GM21528 (cell line): ENCODE measurements at regions not wholly inside any gene's neighbourhood (a gene's known extent, or its start where the extent isn't known, plus 50 kb on each side); places are given as distances from the start of the nearest gene placed in this dataset.
"Not testable (repeated sequence)": the region's sequence is repeated elsewhere in the genome, so short reads cannot be mapped to it uniquely, and the experiment has no call there.

Experiments
- ATAC-seq: cut with Tn5 transposase; IDR thresholded peaks from one replicate; pipeline ENCODE4 v1.9.1; 2021; ENCODE audit warnings: mild to moderate bottlenecking, moderate library complexity; ENCODE audit not compliant: unreplicated experiment, low FRiP score

- ATAC-seq: not testable (repeated sequence)
Observed at GRCh38 chr6:119491112-119491511, 141.6 kb upstream of the MAN1A1 start.

- not testable (repeated sequence) for ATAC-seq
Observed at GRCh38 chr6:119490050-119490449, 140.5 kb upstream of the MAN1A1 start.

DNA sequence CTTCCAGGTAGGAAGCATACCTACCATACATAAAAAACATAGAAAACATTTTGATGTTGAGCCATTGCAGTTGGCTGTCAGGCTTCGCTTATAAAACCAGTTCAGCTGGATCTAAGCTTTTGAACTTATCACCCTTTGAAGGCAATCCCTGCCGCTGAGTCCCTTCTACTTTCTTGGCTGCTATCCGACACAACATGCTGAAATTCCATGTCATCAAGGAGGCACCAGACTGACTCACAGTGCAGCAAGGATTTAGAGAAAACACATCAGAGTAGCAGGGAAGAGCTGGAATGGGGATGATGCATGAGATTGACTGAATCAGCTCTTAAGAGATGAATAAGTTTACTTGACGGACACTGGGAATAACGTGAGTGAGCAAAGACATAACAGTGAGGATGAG, 135.0 kb upstream of the MAN1A1 start:
- ATAC-seq: no peak

- no peak for ATAC-seq
Observed at GRCh38 chr6:119483908-119484307, 134.3 kb upstream of the MAN1A1 start.

- ATAC-seq: no peak
Observed at GRCh38 chr6:119482850-119483285, 133.3 kb upstream of the MAN1A1 start.

- no peak for ATAC-seq
Observed at GRCh38 chr6:119481976-119482375, 132.4 kb upstream of the MAN1A1 start.

DNA sequence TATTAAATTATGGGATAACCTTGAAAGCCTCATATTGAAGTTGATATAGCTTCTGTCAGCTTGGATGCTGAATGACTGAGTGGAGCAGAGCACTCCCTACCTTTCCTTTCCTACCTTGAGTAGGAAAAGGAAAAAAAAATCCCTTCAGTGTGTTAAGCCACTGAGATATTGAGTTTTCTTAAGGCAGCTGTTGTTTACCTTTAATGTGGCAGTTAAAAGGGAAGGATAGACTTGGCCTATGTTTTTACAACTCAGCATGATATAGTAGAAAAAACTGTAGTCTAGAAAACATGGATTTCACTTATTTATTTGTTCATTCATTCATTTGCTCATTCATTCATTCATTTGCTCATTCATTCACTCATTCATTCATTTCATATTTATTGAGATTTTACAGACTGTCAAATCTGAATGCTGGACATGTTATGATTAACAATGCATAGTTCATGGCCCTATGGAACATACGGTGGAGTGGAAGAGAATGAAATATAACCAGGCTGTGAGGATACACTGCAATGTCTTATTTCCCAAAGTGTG, 131.5 kb upstream of the MAN1A1 start:
- no peak for ATAC-seq

DNA sequence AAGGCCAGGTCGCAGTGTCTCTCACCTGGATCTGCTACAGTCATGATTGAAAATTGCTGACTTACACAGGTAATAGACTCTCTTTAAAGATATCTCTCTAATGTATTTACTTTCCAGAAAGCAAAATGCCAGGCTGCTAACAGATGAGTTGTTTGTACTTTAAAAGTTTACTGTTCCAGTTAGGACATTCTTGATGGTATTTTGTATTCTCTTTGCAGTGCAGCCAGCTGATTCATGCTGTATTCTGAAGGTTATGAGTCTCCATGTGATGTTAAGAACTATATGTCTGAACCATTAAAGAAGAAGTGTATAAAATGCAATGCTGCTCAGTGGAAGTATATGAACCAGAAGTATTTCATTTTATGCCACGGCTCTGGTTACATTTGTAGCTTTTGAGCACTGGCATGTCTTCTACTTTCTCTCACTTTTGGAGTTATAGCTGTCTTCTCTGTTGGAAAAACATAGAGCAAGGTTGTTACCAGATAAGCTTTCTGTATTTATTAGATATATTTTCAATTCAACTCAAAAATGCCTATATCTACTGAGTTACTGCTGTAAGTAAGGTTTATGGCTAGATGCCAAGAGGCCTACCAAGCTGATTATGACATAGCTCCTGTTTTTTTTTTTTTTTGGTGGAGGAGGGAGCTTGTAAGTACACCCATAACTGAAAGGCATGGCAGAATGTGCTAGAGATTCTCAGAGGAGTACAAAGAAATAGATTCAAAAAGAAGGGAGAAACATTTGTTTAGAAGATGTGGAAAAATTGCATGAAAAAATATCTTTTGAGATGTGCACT, 130.5 kb upstream of the MAN1A1 start:
- ATAC-seq: no peak

- peak; percentile 75 for ATAC-seq
Observed at GRCh38 chr6:119476554-119476953, 127.0 kb upstream of the MAN1A1 start.

- no peak for ATAC-seq
Observed at GRCh38 chr6:119476024-119476423, 126.5 kb upstream of the MAN1A1 start.

DNA sequence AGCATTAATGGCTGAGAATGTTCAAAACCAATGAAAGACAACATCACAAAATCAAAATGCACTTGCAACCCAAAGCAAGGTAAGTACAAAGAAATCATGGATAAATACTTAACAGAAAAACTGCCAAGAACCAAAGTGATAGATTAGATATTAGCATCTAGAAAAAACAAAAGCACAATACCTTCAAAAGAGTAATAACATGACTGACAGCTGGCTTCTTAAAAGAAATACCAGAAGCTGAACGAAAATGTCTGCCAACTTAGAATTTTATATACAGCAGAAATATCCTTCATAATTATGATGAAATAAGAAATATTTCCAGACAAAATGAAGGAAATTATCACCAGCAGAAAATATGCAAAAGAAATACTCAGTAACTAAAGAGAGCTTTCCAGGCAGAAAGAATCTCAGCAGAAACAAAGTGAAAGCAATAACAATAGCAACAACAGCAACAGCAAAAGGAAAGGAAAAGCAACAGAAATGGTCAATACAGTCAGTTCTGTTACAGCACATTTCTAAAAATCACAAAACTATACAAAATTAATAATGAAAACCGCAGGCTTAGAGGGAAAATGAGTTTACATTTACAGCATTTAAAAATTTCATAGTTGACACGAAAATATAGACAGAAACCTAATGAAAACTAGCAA, 121.5 kb upstream of the MAN1A1 start:
- no peak for ATAC-seq

- no peak for ATAC-seq
Observed at GRCh38 chr6:119467488-119468081, 118.0 kb upstream of the MAN1A1 start.

DNA sequence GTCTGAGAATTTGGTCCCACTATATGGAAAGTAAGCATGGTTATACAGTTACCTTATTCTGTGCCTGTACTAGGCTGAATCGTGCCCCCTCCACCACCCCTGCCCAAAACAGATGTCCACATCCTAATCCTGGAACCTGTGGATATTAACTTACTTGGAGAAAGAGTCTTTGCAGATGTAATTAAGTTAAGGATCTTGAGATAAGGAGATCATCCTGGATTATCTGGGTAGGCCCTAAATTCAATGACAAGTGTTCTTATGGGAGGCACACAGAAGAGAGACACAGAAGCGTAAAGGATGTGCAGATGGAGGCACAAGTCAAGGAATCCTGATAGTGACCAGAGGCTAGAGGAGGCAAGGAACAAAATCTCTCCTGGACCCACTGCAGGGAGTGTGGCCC, 116.7 kb upstream of the MAN1A1 start:
- no peak for ATAC-seq

DNA sequence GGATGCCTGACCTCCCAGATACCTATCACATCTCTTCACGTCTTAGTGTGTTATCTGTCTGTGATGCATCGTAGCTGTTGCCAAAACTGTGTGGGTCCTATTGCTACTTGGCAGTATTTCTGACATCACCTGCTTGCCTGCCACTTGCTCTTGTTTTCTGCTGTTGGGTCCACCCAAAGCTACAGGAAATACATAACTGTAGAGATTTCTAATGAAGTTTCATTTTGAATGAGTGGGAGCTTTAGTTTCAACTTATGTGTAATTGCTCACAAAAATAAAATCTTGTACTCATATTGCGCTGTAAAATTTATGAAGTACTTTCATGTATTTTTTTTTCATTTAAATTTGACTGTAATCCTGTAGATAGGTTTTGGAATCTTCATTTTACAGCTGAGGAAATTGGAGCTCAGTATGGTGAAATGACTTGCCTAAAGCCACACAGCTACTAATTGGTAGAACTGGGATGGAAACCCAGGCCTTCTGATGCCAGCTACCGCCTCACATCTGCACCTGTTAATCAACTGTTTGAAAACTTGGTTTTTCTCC, 113.6 kb upstream of the MAN1A1 start:
- peak; percentile 81 for ATAC-seq

- no peak for ATAC-seq
Observed at GRCh38 chr6:119461187-119461586, 111.6 kb upstream of the MAN1A1 start.

DNA sequence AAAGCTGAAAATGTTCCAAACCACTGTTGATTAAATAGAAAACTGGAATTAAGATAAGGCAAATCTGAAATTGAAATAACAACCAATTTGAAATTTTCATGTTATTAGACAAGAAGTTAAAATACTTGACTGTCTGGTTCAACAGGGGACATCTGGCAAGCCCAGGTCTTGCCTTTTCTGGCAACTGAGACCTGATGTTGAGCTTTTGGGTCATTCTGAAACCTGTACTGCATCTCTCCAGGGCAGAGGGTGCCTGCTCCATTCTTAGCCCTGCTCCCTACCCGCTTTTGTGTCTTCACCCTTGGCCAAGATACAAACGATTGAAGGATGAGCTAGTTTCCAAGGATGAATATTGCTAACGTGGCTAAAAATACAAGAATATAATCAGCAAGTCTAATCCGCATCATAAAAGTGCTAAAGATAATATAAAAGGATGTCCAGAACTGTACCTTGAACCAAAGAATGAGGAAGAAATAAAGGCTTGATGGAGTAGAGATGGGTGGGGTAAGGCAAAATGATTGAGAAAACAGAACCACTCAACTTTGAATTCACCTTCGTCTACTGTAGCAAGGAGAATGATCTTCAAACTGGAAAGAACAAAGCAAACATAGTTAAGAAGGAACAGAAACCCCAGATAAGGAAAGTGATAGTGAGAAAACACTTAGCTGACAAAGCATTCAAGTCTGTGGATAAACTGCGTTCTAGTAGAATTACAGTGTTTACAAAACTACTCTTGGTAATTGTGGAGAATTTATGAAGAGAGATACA, 109.8 kb upstream of the MAN1A1 start:
- peak; percentile 72 for ATAC-seq

DNA sequence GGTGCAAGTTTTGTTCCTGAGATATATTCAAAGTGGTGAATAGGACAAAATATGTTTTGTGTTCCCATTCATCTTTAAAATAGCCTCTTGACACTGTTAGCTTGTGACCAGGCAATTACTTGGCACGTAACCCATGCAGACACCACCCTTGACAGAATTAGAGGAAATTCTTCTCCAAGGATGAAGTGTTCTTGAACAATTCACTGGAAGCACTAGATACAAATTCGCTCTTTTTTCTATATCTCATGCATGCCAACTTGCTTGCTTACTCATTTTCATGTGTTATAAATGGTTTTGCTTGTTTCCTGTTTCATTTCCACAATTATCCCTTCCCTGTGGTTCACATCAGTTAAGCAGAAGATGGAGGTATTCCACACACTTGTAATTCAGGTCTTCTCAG, 105.2 kb upstream of the MAN1A1 start:
- no peak for ATAC-seq

- no peak for ATAC-seq
Observed at GRCh38 chr6:119453242-119454200, 104.0 kb upstream of the MAN1A1 start.
